HG03432 (cell line): ENCODE measurements at regions not wholly inside any gene's neighbourhood (a gene's known extent, or its start where the extent isn't known, plus 50 kb on each side); places are given as distances from the start of the nearest gene placed in this dataset.

Experiments
- ATAC-seq: cut with Tn5 transposase; IDR thresholded peaks from one replicate; pipeline ENCODE4 v1.9.1; 2021; ENCODE audit warnings: mild to moderate bottlenecking, moderate library complexity; ENCODE audit not compliant: unreplicated experiment

DNA sequence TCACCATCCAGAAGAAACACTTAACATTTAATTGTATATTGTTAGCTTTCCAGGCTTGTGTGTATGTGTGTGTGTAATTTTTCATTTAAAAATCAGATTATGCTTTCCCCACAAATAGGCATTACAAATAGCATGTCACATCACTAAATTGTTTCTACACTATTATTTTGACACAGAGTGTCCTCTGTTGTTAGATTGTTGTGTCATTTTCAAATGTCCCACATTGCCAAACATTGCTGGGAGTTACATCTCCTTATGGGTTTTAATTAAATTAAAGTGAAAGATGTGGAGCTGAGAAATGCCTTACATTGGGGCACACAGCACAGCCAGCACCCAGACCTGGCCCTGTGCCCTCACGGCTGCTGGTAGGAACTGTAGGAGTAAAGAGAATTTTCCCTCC is 295.6 kb downstream of the ZEB1 start:
- ATAC-seq: no peak

DNA sequence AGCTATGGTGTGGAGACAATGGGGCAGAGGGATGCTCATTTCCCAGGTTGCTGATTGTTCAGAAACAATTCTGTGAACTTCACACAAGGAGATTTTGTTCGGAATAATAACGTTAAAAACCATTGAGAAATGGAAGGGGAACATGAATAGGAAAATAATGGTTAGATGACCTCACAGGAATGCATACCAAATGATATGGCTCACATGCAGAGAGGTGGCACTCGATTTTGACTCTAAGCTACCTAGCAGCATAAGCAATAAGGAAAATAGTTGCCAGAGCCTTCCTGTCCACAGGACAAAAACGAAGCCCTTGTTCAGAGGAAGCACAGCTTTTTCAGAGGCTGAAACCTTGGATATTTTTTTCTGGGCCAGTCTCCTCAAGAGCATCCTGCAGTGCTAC is 293.1 kb downstream of the ZEB1 start:
- ATAC-seq: no peak

DNA sequence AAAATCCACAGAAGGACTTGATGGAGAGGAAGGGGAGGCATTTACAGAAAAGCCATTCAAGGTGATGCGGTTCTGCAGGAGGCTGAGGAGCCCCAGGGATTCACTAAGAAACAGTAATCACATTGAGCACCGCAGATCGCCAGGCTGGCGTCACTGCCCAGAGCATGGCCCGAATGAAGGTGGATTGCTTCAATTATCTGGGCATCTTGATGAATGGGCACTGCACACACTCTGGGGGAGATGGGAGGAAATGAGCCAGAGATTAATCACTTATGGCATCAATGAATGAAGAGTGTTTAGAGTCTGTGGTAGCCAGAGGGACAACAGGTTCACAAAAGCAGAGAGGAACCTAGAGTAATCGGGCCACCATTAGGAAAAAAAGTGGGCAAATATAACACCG is 292.1 kb downstream of the ZEB1 start:
- ATAC-seq: no peak

- no peak for ATAC-seq
These were observed 288.5 kb downstream of the ZEB1 start for GRCh38 chr10:31607481-31607880.

DNA sequence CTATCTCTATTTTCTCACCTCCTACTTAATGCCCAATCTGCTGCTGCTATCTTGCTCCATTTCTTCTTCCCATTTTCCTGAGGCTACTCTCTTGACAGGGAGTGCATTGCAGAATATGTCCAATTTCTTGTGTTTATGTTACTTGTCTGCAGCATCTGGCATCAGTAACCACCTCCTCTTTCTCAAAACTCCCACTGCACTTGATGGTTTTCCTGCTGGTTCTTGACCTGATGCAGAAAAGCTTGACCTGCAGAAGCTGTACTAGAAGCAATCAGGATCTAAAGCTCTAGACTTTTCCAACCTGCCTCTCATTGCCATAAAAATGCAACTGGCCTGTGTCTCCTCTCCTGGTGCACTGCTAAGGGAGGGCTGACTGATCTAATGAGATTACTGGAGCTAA is 287.8 kb downstream of the ZEB1 start:
- no peak for ATAC-seq

DNA sequence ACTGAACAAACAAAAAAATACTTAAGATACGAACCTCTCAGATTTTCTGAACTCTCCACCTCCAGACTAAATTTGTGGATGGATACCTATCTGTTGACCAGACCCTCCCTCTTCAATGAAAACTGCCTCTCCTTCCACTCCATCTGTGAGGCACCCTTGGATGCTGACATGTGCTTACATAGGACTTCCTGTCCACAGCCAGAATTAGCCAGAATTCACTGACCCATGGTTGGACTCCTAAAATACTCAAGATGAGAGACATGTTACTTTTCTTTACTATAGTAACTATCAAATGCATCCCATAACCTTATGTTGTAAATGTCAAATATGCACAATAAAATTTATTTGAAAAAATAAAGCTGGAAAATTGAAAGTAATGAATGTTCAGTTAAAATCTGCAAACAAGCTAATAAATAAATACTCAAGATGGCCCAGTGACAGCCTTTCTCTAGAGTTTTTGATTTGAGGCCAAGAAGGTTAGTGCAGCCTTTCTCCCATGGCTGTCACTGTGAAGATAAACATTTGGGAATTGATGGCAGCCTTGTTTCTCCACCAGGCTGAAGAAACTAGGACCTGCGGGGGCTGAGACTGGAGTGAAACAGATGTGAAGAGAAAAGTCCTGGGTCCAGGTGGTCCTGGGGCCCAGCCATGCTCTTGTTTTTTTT is 287.0 kb downstream of the ZEB1 start:
- no peak for ATAC-seq

DNA sequence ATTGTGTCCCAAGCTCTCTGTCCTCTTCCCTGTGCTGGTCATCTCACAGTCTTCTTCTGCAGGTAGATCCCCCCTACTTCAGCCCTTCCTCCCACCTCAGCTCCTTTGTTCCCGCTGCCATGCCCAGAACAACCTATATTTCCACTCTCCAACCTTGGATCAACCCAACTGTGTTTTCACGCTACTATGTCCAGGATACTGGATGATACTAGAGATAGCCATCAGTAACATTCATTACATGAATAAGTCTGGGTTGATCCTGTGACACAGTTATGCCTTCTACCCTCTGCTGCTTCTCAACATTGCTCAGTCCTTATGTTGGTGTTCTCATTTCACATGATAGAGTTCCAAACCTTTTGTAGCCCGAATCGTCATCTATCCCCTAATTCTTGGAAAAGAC is 286.4 kb downstream of the ZEB1 start:
- no peak for ATAC-seq

GRCh38 chr10:31604646-31605170 is 285.7 kb downstream of the ZEB1 start:
- no peak for ATAC-seq

DNA sequence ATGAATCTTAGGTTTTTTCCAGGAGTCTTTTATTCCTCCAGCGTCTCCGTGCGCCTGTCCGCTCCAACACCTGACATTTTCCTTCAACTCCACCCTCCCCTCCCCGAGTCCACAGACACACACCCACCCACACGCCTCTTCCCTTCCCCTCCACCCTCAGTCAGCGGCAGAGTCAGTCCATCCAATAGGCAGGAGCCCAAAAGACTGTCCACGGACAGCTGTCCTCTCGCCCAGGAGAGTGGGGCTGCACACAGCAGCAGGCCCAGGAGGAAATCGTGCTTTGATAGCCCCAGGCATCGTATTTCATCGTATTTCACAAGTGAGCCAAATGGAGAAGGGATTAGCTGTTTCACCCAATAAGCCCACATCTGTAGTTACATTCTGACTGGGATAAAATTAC is 285.1 kb downstream of the ZEB1 start:
- no peak for ATAC-seq

- ATAC-seq: peak; percentile 98
These were observed 284.4 kb downstream of the ZEB1 start for GRCh38 chr10:31603235-31604087.

- no peak for ATAC-seq
These were observed 283.7 kb downstream of the ZEB1 start for GRCh38 chr10:31602541-31603234.

DNA sequence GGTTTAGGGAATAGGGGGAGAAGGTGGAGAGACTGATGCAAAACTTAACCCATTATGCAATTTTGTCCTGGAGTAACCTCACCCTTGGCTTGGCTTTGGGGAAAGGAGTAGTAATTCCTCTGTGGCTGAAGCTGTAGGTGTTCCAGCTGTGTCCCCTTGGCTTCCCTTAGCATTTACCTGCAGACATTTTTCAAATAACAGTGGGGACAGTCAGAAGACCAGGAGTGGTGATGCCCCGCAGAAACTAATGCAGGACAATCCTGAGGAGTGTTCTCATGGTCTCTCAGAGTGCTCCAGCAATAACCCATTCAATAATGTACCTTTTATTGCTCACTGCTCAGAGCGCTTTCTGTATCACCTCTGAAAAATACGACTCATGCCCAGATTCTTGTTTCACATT is 282.1 kb downstream of the ZEB1 start:
- no peak for ATAC-seq

DNA sequence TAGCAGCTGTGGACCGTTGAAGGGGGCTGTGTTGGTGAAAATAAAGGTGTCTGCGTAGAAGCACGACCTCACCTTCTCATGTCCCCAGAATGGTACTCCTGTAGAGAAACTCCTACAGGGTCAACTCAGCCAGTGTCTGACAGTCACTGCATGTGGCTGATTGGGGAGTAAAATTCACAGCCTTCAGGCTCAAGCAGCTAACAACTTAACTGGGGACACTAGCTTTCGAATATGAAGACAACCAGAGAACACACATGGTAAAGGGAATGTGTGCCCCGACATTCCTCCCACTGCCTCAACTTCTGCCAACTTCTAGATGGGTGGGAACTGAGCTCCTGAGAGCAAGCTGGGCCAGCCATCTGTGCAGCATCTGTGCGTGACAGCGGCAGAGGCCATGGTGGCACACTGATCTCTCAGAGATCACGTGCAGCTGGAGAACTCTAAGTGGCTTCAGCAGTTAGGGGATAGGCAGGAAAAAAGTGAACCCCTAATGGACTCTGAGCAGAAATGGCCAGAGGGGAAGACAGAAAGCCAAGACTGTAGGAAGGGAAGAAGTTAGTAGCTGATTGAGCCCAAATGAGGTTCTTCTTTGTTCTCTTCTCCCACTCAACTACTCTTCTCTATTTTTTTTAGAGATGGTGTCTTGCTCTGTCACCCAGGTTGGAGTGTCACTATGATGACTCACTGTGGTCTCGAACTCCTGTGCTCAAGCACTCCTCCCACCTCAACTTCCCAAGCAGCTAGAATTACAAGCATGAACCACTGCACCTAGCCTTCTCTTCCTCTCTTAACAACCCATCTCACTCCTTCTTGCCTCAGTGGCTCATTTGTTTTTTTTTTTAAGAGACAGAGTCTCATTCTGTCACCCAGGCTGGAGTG is 280.8 kb downstream of the ZEB1 start:
- ATAC-seq: no peak

DNA sequence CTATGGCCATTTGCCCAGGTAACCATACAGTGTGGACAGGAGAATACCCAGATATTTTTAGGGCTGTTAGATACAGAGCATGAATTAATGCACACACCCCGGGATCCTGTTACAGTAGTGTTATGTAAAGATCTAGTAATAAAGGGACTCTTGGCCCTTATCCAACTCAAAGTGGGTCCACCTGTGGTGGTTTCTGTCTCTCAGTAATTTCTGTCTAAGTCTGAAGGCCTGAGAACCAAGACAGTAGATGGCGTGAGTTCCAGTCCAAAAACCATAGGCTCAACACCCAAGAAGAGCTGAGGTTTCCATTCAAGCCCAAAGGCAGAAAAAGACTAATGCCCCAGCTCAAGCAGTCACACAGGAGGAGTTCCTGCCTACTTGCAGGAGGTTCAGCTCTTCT is 277.7 kb downstream of the ZEB1 start:
- ATAC-seq: no peak

DNA sequence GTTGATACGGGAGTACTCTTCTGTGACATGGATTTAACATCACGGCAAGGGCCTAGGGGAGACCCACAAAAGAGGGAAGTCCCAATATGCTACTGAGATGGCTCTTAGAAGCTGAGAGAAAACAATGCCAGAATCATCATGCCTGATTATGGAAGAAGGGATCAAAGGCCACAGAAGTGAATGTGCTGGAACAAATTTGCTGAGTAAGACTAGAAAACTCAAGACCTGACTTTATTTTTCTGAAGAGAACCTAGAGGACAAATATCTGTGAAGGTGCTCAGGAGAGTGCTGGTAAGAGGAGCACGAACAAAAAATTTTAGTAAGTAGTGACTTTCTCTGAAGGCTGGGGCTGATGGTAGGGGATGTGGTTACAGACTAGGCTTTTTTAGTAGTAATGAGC is 277.0 kb downstream of the ZEB1 start:
- no peak for ATAC-seq

DNA sequence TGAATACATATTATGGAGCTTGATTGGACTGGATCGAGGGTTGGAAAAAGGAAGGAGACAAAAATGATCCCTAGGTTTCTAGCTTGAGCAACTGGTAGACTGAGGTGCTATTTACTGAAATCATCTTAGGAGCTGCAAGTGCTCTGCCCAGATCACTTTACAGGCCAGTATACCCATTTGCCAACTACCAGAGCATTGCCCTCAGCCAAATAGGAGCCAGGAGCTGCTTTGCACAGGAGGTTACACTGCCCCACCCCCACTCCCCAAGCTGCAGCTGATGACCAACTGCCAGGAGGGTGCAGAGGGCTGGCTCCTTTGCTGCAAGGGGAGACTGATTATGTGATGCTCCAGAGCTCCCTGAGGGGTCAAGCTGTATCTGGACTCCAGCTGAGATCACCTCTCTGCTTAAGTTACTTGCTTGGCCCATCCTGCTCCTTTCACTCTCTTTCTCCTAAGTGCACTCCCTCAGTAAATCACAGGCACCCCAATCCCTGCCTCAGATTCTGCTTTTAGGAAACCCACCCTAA is 275.4 kb downstream of the ZEB1 start:
- ATAC-seq: no peak

GRCh38 chr10:31593124-31593523 is 274.1 kb downstream of the ZEB1 start:
- ATAC-seq: no peak

- ATAC-seq: no peak
These were observed 272.6 kb downstream of the ZEB1 start for GRCh38 chr10:31591569-31591968.

- ATAC-seq: no peak
These were observed 271.2 kb downstream of the ZEB1 start for GRCh38 chr10:31590023-31590800.

GRCh38 chr10:31587691-31588090 is 268.7 kb downstream of the ZEB1 start:
- ATAC-seq: no peak
